ENCODE measurements at regions not wholly inside any gene's neighbourhood (a gene's known extent, or its start where the extent isn't known, plus 50 kb on each side); places are given as distances from the start of the nearest gene placed in this dataset.

DNA sequence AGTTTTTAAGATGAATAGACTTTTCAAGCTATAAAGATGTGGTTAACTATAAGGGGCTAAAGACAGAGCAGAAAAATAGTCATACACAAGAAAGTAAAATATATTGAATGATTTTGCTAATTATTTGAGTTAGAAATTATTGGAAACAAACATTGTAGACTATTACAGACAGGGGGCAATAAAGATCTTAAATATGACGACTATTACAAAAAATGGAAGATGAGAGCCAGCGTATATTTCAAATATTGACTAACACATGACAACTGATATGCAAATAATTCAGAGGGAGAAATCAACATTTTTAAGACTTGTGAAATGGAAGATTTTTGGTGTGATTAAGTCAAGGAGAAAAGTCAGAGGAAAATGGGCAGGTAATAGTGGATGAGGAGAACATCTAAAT lies 520.2 kb upstream of the NUDT12 start:
- POLR2A ChIA-PET: no interaction called here
- Histone ChIP-seq H3K79me2 (ENCODE audit: control insufficient read depth, insufficient read depth, low read length) (no peaks in the 10 kb centered on the region), H3K27me3 (ENCODE audit: control insufficient read depth in 2 of 2, insufficient read depth in 2 of 2, low read length in 2 of 2) (no peaks in the 10 kb centered on the region), H3K4me3 (replicated peaks in 1 of 3; ENCODE audit: insufficient read depth in 1 of 3, low read depth in 1 of 3, low read length in 3 of 3) (no peak overlapping the region), H2AFZ (ENCODE audit: low read depth, low read length) (no peak overlapping the region), H3K9me3 (replicated peaks; ENCODE audit: control insufficient read depth, insufficient read depth, low read length) (no peaks in the 10 kb centered on the region), H3K9me1 (replicated peaks; ENCODE audit: control insufficient read depth, extremely low read depth, insufficient read depth, low read length) (no peaks in the 10 kb centered on the region), H3K36me3 (ENCODE audit: control insufficient read depth in 2 of 2, extremely low read depth in 1 of 2, insufficient read depth in 2 of 2, low read length in 2 of 2) (no peaks in the 10 kb centered on the region), H3K4me2 (ENCODE audit: insufficient read depth, low read length) (no peak overlapping the region), H4K20me1 (replicated peaks; ENCODE audit: control insufficient read depth, extremely low read depth, insufficient read depth, low read length) (no peaks in the 10 kb centered on the region), H3K4me1 (ENCODE audit: control insufficient read depth, extremely low read depth, insufficient read depth, low read length) (no peaks in the 10 kb centered on the region), H3K27ac (ENCODE audit: insufficient read depth, low read depth, low read length) (no peak overlapping the region), H3K9ac (replicated peaks; ENCODE audit: extremely low read depth, insufficient read depth, low read length) (no peak overlapping the region)
- intact Hi-C loops (cut with micrococcal nuclease): no loop called here
- DNase-seq (ENCODE audit: low read depth, low spot score): no peak
- CTCF ChIA-PET: interaction anchor here (1.9 kb wide), 1 partner anchor 10 kb away, joined by 4 read pairs; no protein-coding TSS in a partner anchor
- dilution Hi-C loops (cut with MboI; ENCODE audit: extremely low pct_ligation_motif_present, low sequenced_read_pairs): no loop called here
- no TSS peak for BruUV-seq (replicated peaks)
- TF ChIP-seq POLR2A (IDR thresholded peaks at IDR 0.05; ENCODE audit: low read depth, low read length) (no peak), EZH2 (IDR thresholded peaks at IDR 0.05; ENCODE audit: borderline replicate concordance, low read depth, low read length, severe bottlenecking) (no peak), MYC (IDR thresholded peaks at IDR 0.05; ENCODE audit: low read depth, low read length) (no peak), FOS (IDR thresholded peaks at IDR 0.05; ENCODE audit: borderline replicate concordance, insufficient read depth, low read length) (no peak), JUN (IDR thresholded peaks at IDR 0.05; ENCODE audit: borderline replicate concordance, insufficient read depth, insufficient read length, low read depth) (no peak), CTCF (IDR thresholded peaks at IDR 0.05; ENCODE audit: extremely low read depth in 1 of 2, insufficient read depth in 1 of 2, low read depth in 1 of 2, low read length in 2 of 2) (no peak)
- FAIRE-seq: no peak

GRCh38 chr5:104081232-104081631 lies 518.6 kb upstream of the NUDT12 start:
- no peak overlapping the region for H3K27ac ChIP-seq (ENCODE audit: insufficient read depth, low read depth, low read length)
- H3K4me3 ChIP-seq (replicated peaks in 1 of 3; ENCODE audit: insufficient read depth in 1 of 3, low read depth in 1 of 3, low read length in 3 of 3): no peak overlapping the region
- no peaks in the 10 kb centered on the region for H3K9me1 ChIP-seq (replicated peaks; ENCODE audit: control insufficient read depth, extremely low read depth, insufficient read depth, low read length)
- no peak overlapping the region for H3K4me2 ChIP-seq (ENCODE audit: insufficient read depth, low read length)
- BruUV-seq (replicated peaks): no TSS peak
- no peak for TF ChIP-seq POLR2AphosphoS5 (IDR thresholded peaks at IDR 0.05; ENCODE audit: insufficient read depth, low read depth, low read length)
- no peak for TF ChIP-seq FOS (IDR thresholded peaks at IDR 0.05; ENCODE audit: borderline replicate concordance, insufficient read depth, low read length)
- no peak for TF ChIP-seq POLR2A (IDR thresholded peaks at IDR 0.05; ENCODE audit: low read depth, low read length)
- TF ChIP-seq EZH2 (IDR thresholded peaks at IDR 0.05; ENCODE audit: borderline replicate concordance, low read depth, low read length, severe bottlenecking): no peak
- TF ChIP-seq MYC (IDR thresholded peaks at IDR 0.05; ENCODE audit: low read depth, low read length): no peak
- TF ChIP-seq GATA2 (IDR thresholded peaks at IDR 0.05; ENCODE audit: insufficient read depth, insufficient read length, low read depth, low read length): no peak
- no peak for TF ChIP-seq CTCF (IDR thresholded peaks at IDR 0.05; ENCODE audit: extremely low read depth in 1 of 2, insufficient read depth in 1 of 2, low read depth in 1 of 2, low read length in 2 of 2)
- TF ChIP-seq, protein P1, sequence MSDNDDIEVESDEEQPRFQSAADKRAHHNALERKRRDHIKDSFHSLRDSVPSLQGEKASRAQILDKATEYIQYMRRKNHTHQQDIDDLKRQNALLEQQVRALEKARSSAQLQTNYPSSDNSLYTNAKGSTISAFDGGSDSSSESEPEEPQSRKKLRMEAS (IDR thresholded peaks at IDR 0.05; ENCODE audit: insufficient read depth, insufficient read length): no peak
- TF ChIP-seq JUN (IDR thresholded peaks at IDR 0.05; ENCODE audit: borderline replicate concordance, insufficient read depth, insufficient read length, low read depth): no peak
- H4K20me1 ChIP-seq (replicated peaks; ENCODE audit: control insufficient read depth, extremely low read depth, insufficient read depth, low read length): no peaks in the 10 kb centered on the region
- H2AFZ ChIP-seq (ENCODE audit: low read depth, low read length): no peak overlapping the region
- H3K27me3 ChIP-seq (ENCODE audit: control insufficient read depth in 2 of 2, insufficient read depth in 2 of 2, low read length in 2 of 2): no peaks in the 10 kb centered on the region
- ChIA-PET CTCF (no interaction called here), POLR2A (no interaction called here)
- no peak for DNase-seq (ENCODE audit: low read depth, low spot score)
- no peak for FAIRE-seq
- H3K9ac ChIP-seq (replicated peaks; ENCODE audit: extremely low read depth, insufficient read depth, low read length): no peak overlapping the region
- no peaks in the 10 kb centered on the region for H3K36me3 ChIP-seq (ENCODE audit: control insufficient read depth in 2 of 2, extremely low read depth in 1 of 2, insufficient read depth in 2 of 2, low read length in 2 of 2)
- no peaks in the 10 kb centered on the region for H3K9me3 ChIP-seq (replicated peaks; ENCODE audit: control insufficient read depth, insufficient read depth, low read length)
- dilution Hi-C loops (cut with MboI; ENCODE audit: extremely low pct_ligation_motif_present, low sequenced_read_pairs): no loop called here
- H3K4me1 ChIP-seq (ENCODE audit: control insufficient read depth, extremely low read depth, insufficient read depth, low read length): no peaks in the 10 kb centered on the region
- H3K79me2 ChIP-seq (ENCODE audit: control insufficient read depth, insufficient read depth, low read length): no peaks in the 10 kb centered on the region
- intact Hi-C loops (cut with micrococcal nuclease): no loop called here

All from endothelial cell of umbilical vein (primary cell).